ENCODE measurements at regions not wholly inside any gene's neighbourhood (a gene's known extent, or its start where the extent isn't known, plus 50 kb on each side); places are given as distances from the start of the nearest gene placed in this dataset.

- no peak overlapping the region for H3K27ac ChIP-seq (ENCODE audit: low read depth, low read length)
- peaks cover 10% of the 10 kb centered on the region for H3K4me1 ChIP-seq (ENCODE audit: control insufficient read depth, insufficient read depth, low read length)
- 93% methylated on average over 3 of the region's 4 CpGs for WGBS (ENCODE audit: insufficient coverage)
- no peaks in the 10 kb centered on the region for H3K36me3 ChIP-seq (ENCODE audit: control insufficient read depth, insufficient read depth, low read length)
- H3K27me3 ChIP-seq (ENCODE audit: control insufficient read depth, insufficient read depth, low read length): no peaks in the 10 kb centered on the region
- no peak for DNase-seq (ENCODE audit: low read depth in 4 of 6, low spot score in 6 of 6)
- no peaks in the 10 kb centered on the region for H3K9me3 ChIP-seq (ENCODE audit: control insufficient read depth, insufficient read depth, low read length)
- no peak overlapping the region for H3K4me3 ChIP-seq (ENCODE audit: low read depth, low read length)
Measured at GRCh38 chr1:14520514-14521163, 77.8 kb upstream of the KAZN start.

- 88% methylated on average over 4 of the region's 6 CpGs for WGBS (ENCODE audit: insufficient coverage)
- H3K4me3 ChIP-seq (ENCODE audit: low read depth, low read length): no peak overlapping the region
- H3K36me3 ChIP-seq (ENCODE audit: control insufficient read depth, insufficient read depth, low read length): no peaks in the 10 kb centered on the region
- H3K27me3 ChIP-seq (ENCODE audit: control insufficient read depth, insufficient read depth, low read length): no peaks in the 10 kb centered on the region
- no peak for DNase-seq (ENCODE audit: low read depth in 4 of 6, low spot score in 6 of 6)
- peaks cover 10% of the 10 kb centered on the region for H3K4me1 ChIP-seq (ENCODE audit: control insufficient read depth, insufficient read depth, low read length)
- no peak overlapping the region for H3K27ac ChIP-seq (ENCODE audit: low read depth, low read length)
- no peaks in the 10 kb centered on the region for H3K9me3 ChIP-seq (ENCODE audit: control insufficient read depth, insufficient read depth, low read length)
Measured at GRCh38 chr1:14521622-14522021, 76.9 kb upstream of the KAZN start.

- no peaks in the 10 kb centered on the region for H3K27me3 ChIP-seq (ENCODE audit: control insufficient read depth, insufficient read depth, low read length)
- 68% methylated on average over 2 of the region's 9 CpGs for WGBS (ENCODE audit: insufficient coverage)
- no peaks in the 10 kb centered on the region for H3K36me3 ChIP-seq (ENCODE audit: control insufficient read depth, insufficient read depth, low read length)
- H3K27ac ChIP-seq (ENCODE audit: low read depth, low read length): no peak overlapping the region
- H3K9me3 ChIP-seq (ENCODE audit: control insufficient read depth, insufficient read depth, low read length): no peaks in the 10 kb centered on the region
- peaks cover 10% of the 10 kb centered on the region for H3K4me1 ChIP-seq (ENCODE audit: control insufficient read depth, insufficient read depth, low read length)
- peak in 1 of 6 donors; percentile 55 for DNase-seq (ENCODE audit: low read depth in 4 of 6, low spot score in 6 of 6)
- H3K4me3 ChIP-seq (ENCODE audit: low read depth, low read length): no peak overlapping the region
Measured at GRCh38 chr1:14522077-14522925, 76.2 kb upstream of the KAZN start.

GRCh38 chr1:14522926-14523241, 75.6 kb upstream of the KAZN start:
- Histone ChIP-seq H3K9me3 (ENCODE audit: control insufficient read depth, insufficient read depth, low read length) (no peaks in the 10 kb centered on the region), H3K27ac (ENCODE audit: low read depth, low read length) (no peak overlapping the region), H3K27me3 (ENCODE audit: control insufficient read depth, insufficient read depth, low read length) (no peaks in the 10 kb centered on the region), H3K36me3 (ENCODE audit: control insufficient read depth, insufficient read depth, low read length) (no peaks in the 10 kb centered on the region), H3K4me3 (ENCODE audit: low read depth, low read length) (no peak overlapping the region), H3K4me1 (ENCODE audit: control insufficient read depth, insufficient read depth, low read length) (peaks cover 10% of the 10 kb centered on the region)
- WGBS (ENCODE audit: insufficient coverage): 34% methylated on average over 4 of the region's 4 CpGs
- DNase-seq (ENCODE audit: low read depth in 4 of 6, low spot score in 6 of 6): peak in 1 of 6 donors; percentile 63

GRCh38 chr1:14524826-14525636, 73.5 kb upstream of the KAZN start:
- 83% methylated on average over 1 of the region's 3 CpGs for WGBS (ENCODE audit: insufficient coverage)
- DNase-seq (ENCODE audit: low read depth in 4 of 6, low spot score in 6 of 6): peak in 1 of 6 donors; percentile 89
- no peaks in the 10 kb centered on the region for H3K27me3 ChIP-seq (ENCODE audit: control insufficient read depth, insufficient read depth, low read length)

GRCh38 chr1:14529475-14529874, 69.0 kb upstream of the KAZN start:
- WGBS (ENCODE audit: insufficient coverage): 80% methylated on average over 2 of the region's 2 CpGs
- Histone ChIP-seq H3K4me3 (ENCODE audit: low read depth, low read length) (no peak overlapping the region), H3K27ac (ENCODE audit: low read depth, low read length) (no peak overlapping the region), H3K4me1 (ENCODE audit: control insufficient read depth, insufficient read depth, low read length) (no peaks in the 10 kb centered on the region), H3K27me3 (ENCODE audit: control insufficient read depth, insufficient read depth, low read length) (no peaks in the 10 kb centered on the region), H3K9me3 (ENCODE audit: control insufficient read depth, insufficient read depth, low read length) (no peaks in the 10 kb centered on the region), H3K36me3 (ENCODE audit: control insufficient read depth, insufficient read depth, low read length) (no peaks in the 10 kb centered on the region)
- DNase-seq (ENCODE audit: low read depth in 4 of 6, low spot score in 6 of 6): no peak

More at GRCh38 chr1:14524826-14525636, 73.5 kb upstream of the KAZN start:
- Histone ChIP-seq H3K36me3 (ENCODE audit: control insufficient read depth, insufficient read depth, low read length) (no peaks in the 10 kb centered on the region), H3K9me3 (ENCODE audit: control insufficient read depth, insufficient read depth, low read length) (no peaks in the 10 kb centered on the region), H3K4me3 (ENCODE audit: low read depth, low read length) (no peak overlapping the region), H3K4me1 (ENCODE audit: control insufficient read depth, insufficient read depth, low read length) (peaks cover 4% of the 10 kb centered on the region), H3K27ac (ENCODE audit: low read depth, low read length) (no peak overlapping the region)

GRCh38 chr1:14531519-14531918, 67.0 kb upstream of the KAZN start:
- no peaks in the 10 kb centered on the region for H3K9me3 ChIP-seq (ENCODE audit: control insufficient read depth, insufficient read depth, low read length)
- H3K27me3 ChIP-seq (ENCODE audit: control insufficient read depth, insufficient read depth, low read length): no peaks in the 10 kb centered on the region
- no peak for DNase-seq (ENCODE audit: low read depth in 4 of 6, low spot score in 6 of 6)
- no peak overlapping the region for H3K27ac ChIP-seq (ENCODE audit: low read depth, low read length)
- no peaks in the 10 kb centered on the region for H3K4me1 ChIP-seq (ENCODE audit: control insufficient read depth, insufficient read depth, low read length)
- H3K36me3 ChIP-seq (ENCODE audit: control insufficient read depth, insufficient read depth, low read length): no peaks in the 10 kb centered on the region
- no peak overlapping the region for H3K4me3 ChIP-seq (ENCODE audit: low read depth, low read length)
- WGBS (ENCODE audit: insufficient coverage): 100% methylated on average over 2 of the region's 4 CpGs

GRCh38 chr1:14535619-14536355, 62.7 kb upstream of the KAZN start:
- 90% methylated on average over 3 of the region's 6 CpGs for WGBS (ENCODE audit: insufficient coverage)
- Histone ChIP-seq H3K4me3 (ENCODE audit: low read depth, low read length) (no peak overlapping the region), H3K9me3 (ENCODE audit: control insufficient read depth, insufficient read depth, low read length) (peaks cover 2% of the 10 kb centered on the region), H3K4me1 (ENCODE audit: control insufficient read depth, insufficient read depth, low read length) (no peaks in the 10 kb centered on the region), H3K36me3 (ENCODE audit: control insufficient read depth, insufficient read depth, low read length) (no peaks in the 10 kb centered on the region), H3K27me3 (ENCODE audit: control insufficient read depth, insufficient read depth, low read length) (no peaks in the 10 kb centered on the region), H3K27ac (ENCODE audit: low read depth, low read length) (no peak overlapping the region)
- no peak for DNase-seq (ENCODE audit: low read depth in 4 of 6, low spot score in 6 of 6)

GRCh38 chr1:14538335-14538734, 60.1 kb upstream of the KAZN start:
- no peak for DNase-seq (ENCODE audit: low read depth in 4 of 6, low spot score in 6 of 6)
- no peak overlapping the region for H3K27ac ChIP-seq (ENCODE audit: low read depth, low read length)
- H3K9me3 ChIP-seq (ENCODE audit: control insufficient read depth, insufficient read depth, low read length): peaks cover 2% of the 10 kb centered on the region
- H3K36me3 ChIP-seq (ENCODE audit: control insufficient read depth, insufficient read depth, low read length): no peaks in the 10 kb centered on the region
- H3K4me1 ChIP-seq (ENCODE audit: control insufficient read depth, insufficient read depth, low read length): no peaks in the 10 kb centered on the region
- no CpG with 5 or more reads among the region's 4 CpGs for WGBS (ENCODE audit: insufficient coverage)
- H3K4me3 ChIP-seq (ENCODE audit: low read depth, low read length): no peak overlapping the region
- H3K27me3 ChIP-seq (ENCODE audit: control insufficient read depth, insufficient read depth, low read length): no peaks in the 10 kb centered on the region
